Mesendoderm (in vitro differentiated cells): ENCODE measurements at regions not wholly inside any gene's neighbourhood (a gene's known extent, or its start where the extent isn't known, plus 50 kb on each side); places are given as distances from the start of the nearest gene placed in this dataset.

Experiments
- DNase-seq: peaks from one replicate; pipeline ENCODE4 v3.0.0; 2013
- H2AK5ac ChIP-seq: 2 replicates; pipeline ENCODE4 v1.6.1; 2013; ENCODE audit warnings: low read length, inconsistent platforms
- H2BK120ac ChIP-seq: 2 replicates; pipeline ENCODE4 v1.6.1; 2013; ENCODE audit warnings: low read depth, mild to moderate bottlenecking, low read length, moderate library complexity, mixed read lengths
- H2BK15ac ChIP-seq: replicated peaks from 2 replicates; pipeline ENCODE4 v1.6.1; 2013; ENCODE audit warnings: low read depth, mild to moderate bottlenecking, moderate library complexity
- H2BK5ac ChIP-seq: 2 replicates; pipeline ENCODE4 v1.6.1; 2013; ENCODE audit warnings: low read length, inconsistent platforms
- H3K18ac ChIP-seq: 2 replicates; pipeline ENCODE4 v1.6.1; 2013; ENCODE audit warnings: mild to moderate bottlenecking, low read length, mixed read lengths
- H3K23ac ChIP-seq: one replicate; pipeline ENCODE4 v1.6.1; 2013; ENCODE audit warnings: low read length
- H3K27ac ChIP-seq: 2 replicates; pipeline ENCODE4 v1.5.1; 2013; ENCODE audit warnings: low read depth, mild to moderate bottlenecking, inconsistent platforms, low read length, moderate library complexity
- H3K27me3 ChIP-seq: 2 replicates; pipeline ENCODE4 v1.6.1; 2013; ENCODE audit warnings: low read length, control low read depth, mild to moderate bottlenecking, inconsistent platforms; ENCODE audit not compliant: insufficient read depth, poor library complexity
- H3K36me3 ChIP-seq: 2 replicates; pipeline ENCODE4 v1.6.1; 2013; ENCODE audit warnings: low read length, inconsistent platforms; ENCODE audit not compliant: control insufficient read depth, insufficient read depth
- H3K4ac ChIP-seq: one replicate; pipeline ENCODE4 v1.6.1; 2013; ENCODE audit warnings: low read depth, mild to moderate bottlenecking, low read length, moderate library complexity
- H3K4me1 ChIP-seq: 2 replicates; pipeline ENCODE4 v1.6.1; 2013; ENCODE audit warnings: low read depth, low read length, inconsistent platforms; ENCODE audit not compliant: control insufficient read depth
- H3K4me2 ChIP-seq: 2 replicates; pipeline ENCODE4 v1.6.1; 2013; ENCODE audit warnings: low read length
- H3K4me3 ChIP-seq: 2 replicates; pipeline ENCODE4 v1.5.1; 2013; ENCODE audit warnings: mild to moderate bottlenecking, low read length
- H3K56ac ChIP-seq: one replicate; pipeline ENCODE4 v1.6.1; 2013; ENCODE audit warnings: low read length
- H3K79me1 ChIP-seq: 2 replicates; pipeline ENCODE4 v1.6.1; 2013; ENCODE audit warnings: low read length, inconsistent platforms
- H3K79me2 ChIP-seq: 2 replicates; pipeline ENCODE4 v1.6.1; 2013; ENCODE audit warnings: mild to moderate bottlenecking, low read length; ENCODE audit not compliant: control insufficient read depth, insufficient read depth
- H3K9ac ChIP-seq: 2 replicates; pipeline ENCODE4 v1.6.1; 2013; ENCODE audit warnings: low read length, inconsistent platforms
- H4K5ac ChIP-seq: one replicate; pipeline ENCODE4 v1.6.1; 2013; ENCODE audit warnings: low read length
- H4K8ac ChIP-seq: one replicate; pipeline ENCODE4 v1.6.1; 2013; ENCODE audit warnings: low read depth, mild to moderate bottlenecking, control low read depth, low read length, moderate library complexity
- WGBS: extraction: QIAGEN DNeasy Blood & Tissue Kit; methylation state at CpG from one replicate; pipeline ENCODE4 v1.1.7; 2013; ENCODE audit warnings: low lambda C conversion rate, missing lambda C conversion rate; ENCODE audit not compliant: insufficient coverage; ENCODE audit errors: extremely low coverage; 5-methylcytosine and 5-hydroxymethylcytosine counted together

- Histone ChIP-seq H3K56ac (no peak overlapping the region), H2BK120ac (no peak overlapping the region), H2BK5ac (no peak overlapping the region), H2BK15ac (no peak overlapping the region), H4K5ac (no peak overlapping the region), H3K23ac (no peak overlapping the region), H3K9ac (no peak overlapping the region), H3K4me1 (no peaks in the 10 kb centered on the region), H4K8ac (no peak overlapping the region), H3K79me1 (no peaks in the 10 kb centered on the region), H3K4ac (no peak overlapping the region), H3K18ac (no peak overlapping the region), H3K36me3 (no peaks in the 10 kb centered on the region), H3K4me3 (no peak overlapping the region), H3K27me3 (peaks cover 2% of the 10 kb centered on the region), H2AK5ac (no peak overlapping the region), H3K4me2 (no peak overlapping the region), H3K27ac (no peak overlapping the region), H3K79me2 (no peaks in the 10 kb centered on the region)
- no peak for DNase-seq
- WGBS = no CpG with 5 or more reads among the region's 2 CpGs
These were observed 1399.6 kb upstream of the ZEB2 start for GRCh38 chr2:145919477-145919876.

- Histone ChIP-seq H3K4me1 (no peaks in the 10 kb centered on the region), H3K23ac (no peak overlapping the region), H3K27ac (no peak overlapping the region), H2BK15ac (no peak overlapping the region), H2BK5ac (no peak overlapping the region), H3K79me2 (no peaks in the 10 kb centered on the region), H3K56ac (no peak overlapping the region), H3K4me2 (no peak overlapping the region), H3K79me1 (no peaks in the 10 kb centered on the region), H3K4ac (no peak overlapping the region), H2BK120ac (no peak overlapping the region), H3K36me3 (no peaks in the 10 kb centered on the region), H4K8ac (no peak overlapping the region), H3K27me3 (peaks cover 2% of the 10 kb centered on the region), H4K5ac (no peak overlapping the region), H3K4me3 (no peak overlapping the region), H3K9ac (no peak overlapping the region), H2AK5ac (no peak overlapping the region), H3K18ac (no peak overlapping the region)
- WGBS = no CpG with 5 or more reads among the region's 1 CpG
- no peak for DNase-seq
These were observed 1399.0 kb upstream of the ZEB2 start for GRCh38 chr2:145918951-145919350.

- Histone ChIP-seq H3K56ac (no peak overlapping the region), H4K8ac (no peak overlapping the region), H2AK5ac (no peak overlapping the region), H4K5ac (no peak overlapping the region), H3K27me3 (peaks cover 2% of the 10 kb centered on the region), H3K9ac (no peak overlapping the region), H2BK15ac (no peak overlapping the region), H3K79me1 (no peaks in the 10 kb centered on the region), H3K27ac (no peak overlapping the region), H3K4me2 (no peak overlapping the region), H3K36me3 (no peaks in the 10 kb centered on the region), H3K23ac (no peak overlapping the region), H3K79me2 (no peaks in the 10 kb centered on the region), H3K4me3 (no peak overlapping the region), H3K4ac (no peak overlapping the region), H2BK120ac (no peak overlapping the region), H3K4me1 (no peaks in the 10 kb centered on the region), H2BK5ac (no peak overlapping the region), H3K18ac (no peak overlapping the region)
- no peak for DNase-seq
- no CpG with 5 or more reads among the region's 5 CpGs for WGBS
These were observed 1396.9 kb upstream of the ZEB2 start for GRCh38 chr2:145916799-145917198.

- peaks cover 2% of the 10 kb centered on the region for H3K27me3 ChIP-seq
- H3K79me1 ChIP-seq = no peaks in the 10 kb centered on the region
- H3K79me2 ChIP-seq = no peaks in the 10 kb centered on the region
- DNase-seq = no peak
- no peaks in the 10 kb centered on the region for H3K4me1 ChIP-seq
- no peak overlapping the region for H3K27ac ChIP-seq
- no peak overlapping the region for H2AK5ac ChIP-seq
- H3K23ac ChIP-seq = no peak overlapping the region
- no peak overlapping the region for H3K56ac ChIP-seq
- no peak overlapping the region for H3K18ac ChIP-seq
- no peak overlapping the region for H3K9ac ChIP-seq
- no peak overlapping the region for H3K4ac ChIP-seq
- no peak overlapping the region for H4K8ac ChIP-seq
- H2BK5ac ChIP-seq = no peak overlapping the region
- H3K4me3 ChIP-seq = no peak overlapping the region
- no peak overlapping the region for H4K5ac ChIP-seq
- no peak overlapping the region for H3K4me2 ChIP-seq
- no peak overlapping the region for H2BK120ac ChIP-seq
- H3K36me3 ChIP-seq = no peaks in the 10 kb centered on the region
- WGBS = no CpG with 5 or more reads among the region's 4 CpGs
- H2BK15ac ChIP-seq = no peak overlapping the region
These were observed 1394.8 kb upstream of the ZEB2 start for GRCh38 chr2:145914716-145915115.

GRCh38 chr2:145910416-145910815, 1390.5 kb upstream of the ZEB2 start:
- no peaks in the 10 kb centered on the region for H3K79me2 ChIP-seq
- no peak overlapping the region for H2BK5ac ChIP-seq
- no peak overlapping the region for H3K18ac ChIP-seq
- H3K27ac ChIP-seq = no peak overlapping the region
- no peaks in the 10 kb centered on the region for H3K4me1 ChIP-seq
- no peak overlapping the region for H3K4me2 ChIP-seq
- no peak overlapping the region for H4K5ac ChIP-seq
- no peaks in the 10 kb centered on the region for H3K27me3 ChIP-seq
- H2BK120ac ChIP-seq = no peak overlapping the region
- no peak overlapping the region for H2BK15ac ChIP-seq
- H2AK5ac ChIP-seq = no peak overlapping the region
- H4K8ac ChIP-seq = no peak overlapping the region
- no peak overlapping the region for H3K23ac ChIP-seq
- H3K79me1 ChIP-seq = no peaks in the 10 kb centered on the region
- no peak overlapping the region for H3K9ac ChIP-seq
- DNase-seq = no peak
- H3K4ac ChIP-seq = no peak overlapping the region
- H3K4me3 ChIP-seq = no peak overlapping the region
- H3K36me3 ChIP-seq = no peaks in the 10 kb centered on the region
- no CpG with 5 or more reads among the region's 4 CpGs for WGBS
- H3K56ac ChIP-seq = no peak overlapping the region

GRCh38 chr2:145909766-145910165, 1389.8 kb upstream of the ZEB2 start:
- Histone ChIP-seq H3K4me3 (no peak overlapping the region), H4K8ac (no peak overlapping the region), H4K5ac (no peak overlapping the region), H3K4me1 (no peaks in the 10 kb centered on the region), H3K56ac (no peak overlapping the region), H3K4me2 (no peak overlapping the region), H3K27ac (no peak overlapping the region), H3K79me1 (no peaks in the 10 kb centered on the region), H3K9ac (no peak overlapping the region), H3K27me3 (no peaks in the 10 kb centered on the region), H3K79me2 (no peaks in the 10 kb centered on the region), H2BK15ac (no peak overlapping the region), H2AK5ac (no peak overlapping the region), H2BK5ac (no peak overlapping the region), H2BK120ac (no peak overlapping the region), H3K18ac (no peak overlapping the region), H3K4ac (no peak overlapping the region), H3K36me3 (no peaks in the 10 kb centered on the region), H3K23ac (no peak overlapping the region)
- DNase-seq = no peak
